GOT3 (cell line): ENCODE measurements at regions not wholly inside any gene's neighbourhood (a gene's known extent, or its start where the extent isn't known, plus 50 kb on each side); places are given as distances from the start of the nearest gene placed in this dataset.
"Not testable (repeated sequence)": the region's sequence is repeated elsewhere in the genome, so short reads cannot be mapped to it uniquely, and the experiment has no call there.

Source experiments
- DNase-seq: peaks from one replicate; lab custom pipeline; 2025; ENCODE audit warnings: mixed read lengths; lab: John Stamatoyannopoulos, UW

DNA sequence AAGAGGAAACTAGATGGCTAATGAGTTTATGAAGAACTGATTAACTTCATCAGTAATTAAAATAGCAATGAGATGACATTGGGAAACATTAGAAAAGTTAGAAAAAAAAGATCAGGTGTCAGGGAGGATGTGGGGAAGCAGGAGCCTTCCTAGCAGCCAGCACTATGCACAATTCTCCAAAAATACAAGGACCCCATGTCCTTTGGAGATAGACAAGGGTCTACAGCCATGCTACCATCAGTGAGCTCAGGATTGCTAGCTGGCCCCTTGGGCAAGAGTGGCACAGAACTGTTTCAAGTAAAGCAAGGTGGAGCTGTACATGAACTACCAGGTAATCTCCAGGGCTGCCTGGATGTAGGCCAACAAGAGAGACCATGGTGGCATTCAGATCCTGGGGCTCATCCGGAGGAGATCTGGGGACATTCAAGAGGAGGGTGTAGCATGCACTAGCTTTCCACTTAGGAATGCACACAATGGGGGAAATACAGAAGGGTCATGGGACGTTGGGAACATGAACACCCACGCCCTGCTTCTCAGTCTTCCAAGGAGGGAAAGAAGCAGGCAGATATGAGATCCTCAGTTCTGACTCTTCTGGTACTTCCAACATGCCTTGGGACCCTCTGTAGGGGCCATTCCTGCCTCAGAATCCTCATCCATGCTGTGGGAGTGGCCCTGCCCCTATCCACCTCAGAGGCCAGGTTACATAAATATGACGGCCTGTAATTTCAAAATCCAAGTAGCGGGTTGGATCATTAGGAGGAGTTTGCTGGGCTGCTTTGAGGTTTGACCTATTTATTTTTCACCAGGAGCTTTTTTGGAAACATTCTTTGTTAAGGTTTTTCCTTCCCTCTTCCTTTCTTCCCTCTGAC, 82.2 kb upstream of the HABP2 start:
- DNase-seq, result no peak

DNA sequence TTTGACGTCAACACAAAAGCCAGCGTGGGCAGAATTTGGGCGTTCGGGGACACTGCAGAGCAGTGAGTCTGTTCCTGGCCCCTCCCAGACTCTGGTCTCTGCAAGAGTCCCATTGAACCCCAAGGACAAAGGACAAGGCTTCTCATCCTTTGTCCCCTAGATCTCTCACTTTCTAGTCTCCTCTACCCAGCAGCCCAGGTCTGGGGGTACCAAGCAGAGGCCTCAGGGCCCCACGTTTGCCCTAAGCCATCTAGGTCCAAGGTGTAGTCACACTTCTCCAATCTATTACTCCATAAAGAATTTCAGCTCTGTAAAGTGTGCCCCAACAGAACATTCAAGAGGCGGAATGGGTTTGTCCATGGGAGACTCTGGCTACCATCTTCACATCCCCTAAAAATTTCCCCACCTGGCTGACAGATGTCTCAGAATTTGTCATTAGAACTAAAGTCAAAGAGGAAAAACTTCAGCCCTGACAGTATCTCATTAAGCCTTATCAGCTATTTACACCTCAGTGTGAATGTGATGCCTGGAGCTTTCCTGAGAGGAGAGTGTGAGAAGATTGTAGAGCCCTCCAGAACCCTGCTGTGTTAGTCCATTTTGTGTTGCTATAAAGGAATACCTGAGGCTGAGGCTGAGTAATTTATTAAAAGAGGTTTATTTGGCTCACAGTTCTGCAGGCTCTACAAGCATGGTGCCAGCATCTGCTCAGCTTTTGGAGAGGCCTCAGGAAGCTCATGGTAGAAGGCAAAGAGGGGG, 81.4 kb upstream of the HABP2 start:
- DNase-seq, result no peak

DNA sequence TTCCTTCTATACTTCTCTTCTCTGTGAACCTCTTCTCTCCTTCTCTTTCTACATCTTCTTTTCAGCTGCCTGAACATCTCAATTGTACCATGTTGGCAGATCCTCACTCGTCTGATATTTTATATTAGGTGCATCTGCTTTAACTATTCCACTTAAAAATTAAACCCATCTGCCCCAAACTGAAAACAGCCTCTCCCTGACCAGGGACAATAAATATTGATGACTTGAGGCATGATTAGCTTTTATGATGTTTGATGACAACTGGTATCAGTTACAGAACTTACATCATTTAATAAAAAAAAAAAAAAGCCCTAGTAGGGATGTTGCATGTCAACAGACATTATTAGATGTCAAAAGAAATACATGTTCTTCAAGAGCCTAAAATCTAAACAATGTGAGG, 79.8 kb upstream of the HABP2 start:
- no peak for DNase-seq

DNA sequence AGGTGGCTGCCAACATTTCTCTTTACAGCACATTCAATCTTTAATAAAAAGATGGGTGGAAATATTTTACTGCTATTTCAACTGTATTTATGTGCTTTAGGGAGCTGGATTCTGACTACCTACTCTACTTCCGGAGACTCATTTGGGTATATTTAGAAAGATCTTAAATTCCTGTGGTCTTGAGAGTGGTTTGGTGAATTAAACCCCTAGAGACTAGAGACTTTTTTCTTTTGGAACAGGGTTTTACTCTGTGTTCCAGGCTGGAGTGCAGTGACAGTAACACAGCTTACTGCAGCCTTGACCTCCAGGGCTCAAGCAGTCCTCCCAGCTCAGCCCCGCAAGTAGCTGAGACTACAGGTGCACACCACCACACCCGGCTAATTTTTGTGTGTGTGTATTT, 79.0 kb upstream of the HABP2 start:
- DNase-seq, result no peak

DNA sequence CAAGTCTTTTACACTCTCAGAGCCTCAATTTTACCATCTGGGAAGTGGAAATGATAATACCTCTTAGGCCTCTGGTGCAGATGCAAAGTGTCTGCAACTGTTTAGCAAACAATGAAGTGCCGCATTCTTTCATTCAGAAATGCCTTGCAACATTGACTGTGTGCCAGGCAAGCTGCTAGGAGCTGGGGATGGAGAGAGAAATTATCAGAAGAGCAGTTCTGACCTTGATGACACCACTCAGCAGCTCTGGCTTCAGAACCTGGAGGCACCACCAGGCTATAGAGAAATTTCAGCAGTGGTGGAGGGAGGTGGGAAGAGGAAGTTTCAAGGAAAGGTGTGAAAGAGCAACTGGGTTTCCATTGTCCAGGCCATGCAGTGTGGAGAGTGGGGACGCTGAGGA, 78.1 kb upstream of the HABP2 start:
- DNase-seq, result no peak

DNA sequence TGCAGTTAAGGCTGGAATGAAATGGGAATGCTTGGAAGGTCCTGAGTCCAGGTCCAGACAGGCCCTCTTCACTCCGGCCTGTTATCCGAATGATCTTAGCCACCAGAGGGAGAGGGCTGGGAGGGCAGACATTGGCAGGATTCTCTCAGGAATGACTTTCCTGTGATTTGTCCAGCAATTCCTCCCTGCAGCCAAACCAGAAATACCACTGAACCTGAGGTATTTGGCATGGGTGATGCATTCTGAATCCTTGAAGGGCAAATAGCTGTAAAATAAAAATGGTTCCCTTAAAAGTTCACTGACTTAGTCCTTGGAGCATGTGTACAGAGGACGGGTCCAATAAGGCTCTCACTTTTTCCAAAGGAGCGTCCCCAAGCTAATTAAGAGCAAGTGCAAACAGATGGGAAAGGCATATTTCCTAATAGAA, 77.5 kb upstream of the HABP2 start:
- DNase-seq, result no peak

DNA sequence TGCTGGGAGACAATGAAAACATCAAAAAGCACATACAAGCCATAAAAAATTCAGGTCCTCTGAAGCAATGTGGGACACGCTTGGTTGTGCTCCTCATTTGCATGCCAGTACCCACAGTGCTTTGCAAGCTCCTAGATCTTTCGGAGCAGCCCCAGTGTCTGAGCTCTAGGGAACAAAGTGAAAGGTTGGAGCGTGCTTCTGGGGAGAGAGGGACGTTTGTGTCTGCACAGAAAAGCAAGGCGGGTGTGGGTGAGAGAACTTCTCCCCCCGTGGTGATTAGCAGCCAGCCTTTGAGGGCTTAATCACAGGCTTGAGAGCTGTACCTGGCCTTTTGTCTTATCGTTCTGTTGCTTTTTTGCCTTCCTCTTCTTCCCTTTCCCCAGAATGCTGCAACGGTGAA, 76.7 kb upstream of the HABP2 start:
- DNase-seq, result no peak

DNA sequence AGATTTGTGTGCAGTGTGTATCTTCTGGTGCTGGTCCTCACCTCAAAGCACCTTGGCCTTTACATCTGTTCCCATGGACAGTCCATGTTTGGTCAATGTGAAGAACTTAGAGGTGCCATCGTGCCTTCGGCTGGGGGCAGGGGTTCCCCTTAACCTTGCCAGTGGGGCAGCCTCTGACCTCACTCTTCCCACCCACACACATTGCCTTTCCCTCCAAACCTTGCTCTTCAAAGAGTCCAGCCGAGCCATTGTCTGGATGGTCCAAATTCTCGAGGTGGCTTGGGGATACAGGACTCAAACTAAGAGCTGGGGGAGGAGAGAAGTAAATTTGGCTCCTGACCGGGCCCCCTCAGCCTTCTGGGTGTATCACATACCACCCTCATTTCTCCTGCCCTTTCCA, 76.2 kb upstream of the HABP2 start:
- DNase-seq, result no peak

DNA sequence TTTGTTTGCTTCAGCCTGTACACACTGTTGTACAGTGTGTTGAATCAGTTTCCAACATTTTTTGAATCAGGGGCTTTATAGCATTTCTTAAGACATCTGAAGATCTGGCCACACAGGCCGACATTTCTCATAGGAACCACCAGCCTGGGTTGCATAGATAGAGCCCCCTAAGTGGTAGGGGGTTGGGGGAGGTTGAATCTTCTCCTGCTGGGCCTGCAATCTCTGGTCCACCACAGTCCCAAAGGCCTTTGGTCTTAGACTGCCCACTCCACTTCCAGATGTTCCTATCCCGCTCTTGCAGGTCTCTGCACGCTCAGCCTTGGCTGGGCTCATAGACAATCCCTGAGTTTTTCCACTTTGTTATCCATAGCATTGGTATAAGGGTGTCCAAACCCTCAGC, 75.4 kb upstream of the HABP2 start:
- DNase-seq, result no peak

DNA sequence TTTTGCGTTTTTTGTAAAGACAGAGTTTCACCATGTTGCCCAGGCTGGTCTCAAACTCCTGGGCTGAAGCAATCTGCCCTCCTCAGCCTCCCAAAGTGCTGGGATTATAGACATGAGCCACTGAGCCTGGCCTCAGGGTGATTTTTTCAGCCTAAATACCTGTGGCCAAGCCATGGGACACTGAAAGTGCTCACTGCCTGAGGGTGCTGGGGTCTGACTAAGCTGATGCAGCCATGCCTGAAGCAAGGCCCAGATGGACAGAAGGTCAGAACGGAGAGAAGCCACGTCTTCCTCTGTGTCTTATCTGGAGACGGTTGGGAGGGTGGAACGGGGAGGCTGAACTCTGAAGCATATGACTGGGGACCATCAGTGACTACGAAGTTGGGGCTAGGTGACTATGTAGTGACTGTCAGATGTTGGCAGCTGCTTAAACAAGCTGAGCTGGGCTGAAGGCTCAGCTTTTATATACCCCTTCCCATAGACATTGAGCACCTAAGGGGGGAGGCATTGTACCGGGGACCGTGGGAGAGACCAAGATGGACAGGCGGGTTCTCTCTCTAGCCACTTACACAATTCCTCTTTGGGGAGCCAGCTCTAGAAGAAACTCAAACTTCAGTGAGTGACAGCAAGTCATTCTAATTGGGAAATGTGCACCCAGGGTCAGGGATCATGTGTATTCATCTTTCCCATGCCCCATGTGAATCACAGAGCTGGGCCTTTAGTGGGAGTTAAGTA, 73.3 kb upstream of the HABP2 start:
- no peak for DNase-seq

DNA sequence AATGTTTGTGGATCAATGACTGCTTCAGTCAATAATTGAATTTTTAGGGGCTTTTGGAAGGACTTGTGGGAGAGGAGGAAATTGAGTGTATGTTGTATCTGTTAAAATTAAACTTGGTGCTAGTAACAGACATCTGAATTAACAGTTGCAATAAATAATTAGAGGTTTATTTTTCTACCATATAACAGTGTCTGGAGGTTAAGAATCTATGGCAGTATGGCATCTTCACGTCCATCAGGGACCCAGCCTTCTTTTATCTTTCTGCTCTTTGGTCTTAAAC, 72.8 kb upstream of the HABP2 start:
- no peak for DNase-seq

DNA sequence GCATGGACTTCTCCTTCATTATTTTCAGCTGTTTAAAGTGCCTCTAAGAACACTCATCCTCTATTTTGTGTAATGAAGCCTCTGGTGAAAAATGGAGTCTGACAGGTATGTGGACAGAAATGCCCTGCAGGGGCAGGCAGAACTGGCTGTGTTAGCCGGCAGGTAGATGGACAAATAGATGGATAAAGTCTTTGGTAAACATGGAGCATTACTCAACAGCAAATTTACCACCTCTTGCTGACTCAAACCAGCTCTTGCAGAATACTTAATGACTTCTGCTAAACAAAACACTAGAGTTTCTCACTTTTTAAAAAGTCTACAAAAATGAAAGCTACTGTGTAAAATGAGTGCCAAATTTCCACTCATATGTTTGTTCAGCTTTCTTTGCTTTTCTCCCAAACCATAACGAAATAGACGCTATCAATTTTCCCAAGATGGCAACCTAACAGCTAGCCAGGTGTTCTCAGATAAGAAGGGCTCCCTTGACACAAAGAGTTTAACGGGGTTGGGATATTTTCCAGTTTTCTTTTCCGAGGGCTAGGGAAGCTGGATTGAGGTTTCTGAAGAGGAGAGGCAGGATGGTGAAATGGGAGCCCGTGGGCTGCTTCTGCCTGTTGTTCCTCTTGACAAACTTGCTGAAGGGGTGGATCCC, 71.9 kb upstream of the HABP2 start:
- DNase-seq, result no peak

DNA sequence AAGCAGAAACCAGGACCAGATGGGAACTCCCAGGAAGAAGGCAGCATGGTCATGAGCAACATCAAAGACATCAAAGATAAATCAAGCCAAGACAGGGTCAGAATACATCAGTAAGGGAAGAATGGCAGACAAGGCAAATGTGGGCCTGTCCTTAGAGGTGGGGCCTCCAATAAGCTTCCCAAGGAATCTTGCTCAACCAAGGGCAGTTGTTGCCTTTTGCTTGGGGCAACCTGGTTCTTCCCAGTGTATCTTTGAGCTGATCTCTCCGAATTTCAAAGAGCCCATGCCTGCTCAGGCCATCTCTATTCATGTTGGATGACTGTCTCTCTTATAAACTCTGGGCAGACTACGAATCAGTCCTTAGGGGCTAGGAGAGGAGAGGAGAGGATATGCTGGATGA, 68.4 kb upstream of the HABP2 start:
- DNase-seq, result no peak

DNA sequence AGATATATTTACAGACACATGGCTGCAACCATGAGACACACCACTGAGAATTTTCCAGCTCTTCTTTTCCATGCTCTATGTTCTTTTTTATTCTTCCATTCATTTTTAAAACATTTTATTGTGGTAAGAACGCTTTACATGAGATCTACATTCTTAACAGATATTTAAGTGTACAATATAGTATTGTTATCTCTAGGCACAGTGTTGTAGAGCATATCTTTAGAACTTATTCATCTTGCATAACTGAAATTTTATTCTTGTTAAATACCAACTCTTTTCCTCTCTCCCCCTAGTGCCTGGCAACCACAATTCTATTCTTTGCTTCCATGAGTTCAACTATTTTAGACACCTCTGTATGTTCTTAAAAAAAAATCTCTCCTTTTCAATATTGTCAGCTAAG, 67.1 kb upstream of the HABP2 start:
- DNase-seq, result no peak

DNA sequence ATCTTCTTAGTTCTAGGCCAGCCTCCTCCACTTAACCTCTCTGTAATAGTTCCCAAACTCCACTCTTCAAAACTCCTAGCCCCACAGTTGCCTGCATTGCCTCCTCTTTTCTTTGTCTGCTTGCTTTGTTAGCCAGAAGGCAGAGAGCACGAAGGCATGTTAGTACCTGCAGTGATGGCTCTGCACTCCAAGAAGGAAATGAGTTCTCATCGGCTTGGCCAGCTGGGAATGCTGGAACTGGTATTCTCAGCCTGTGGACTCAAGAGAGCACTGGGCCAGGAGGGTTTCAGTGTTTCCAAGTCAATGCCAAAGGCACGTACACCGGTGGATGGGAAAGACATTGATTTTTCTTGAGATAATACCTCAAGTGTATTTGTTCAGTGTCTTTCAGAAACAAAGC, 66.3 kb upstream of the HABP2 start:
- no peak for DNase-seq

DNA sequence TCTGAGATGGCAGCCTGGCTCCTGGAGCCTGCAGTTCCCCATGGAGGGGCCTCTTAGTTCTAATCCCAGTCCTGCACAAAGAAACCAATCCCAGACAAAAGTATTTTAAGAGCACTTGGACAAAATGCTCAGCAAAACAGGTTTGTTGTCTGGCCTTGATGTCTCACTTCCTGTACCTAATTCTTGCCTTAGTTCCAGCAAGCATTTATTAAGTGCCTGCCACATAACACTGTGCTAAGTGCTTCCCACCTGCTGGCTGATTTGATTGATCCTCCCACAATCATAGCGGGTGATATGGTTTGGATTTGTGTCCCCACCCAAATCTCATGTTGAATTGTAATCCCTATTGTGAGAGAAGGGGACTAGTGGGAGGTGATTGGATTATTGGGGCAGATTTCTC, 65.7 kb upstream of the HABP2 start:
- no peak for DNase-seq

DNA sequence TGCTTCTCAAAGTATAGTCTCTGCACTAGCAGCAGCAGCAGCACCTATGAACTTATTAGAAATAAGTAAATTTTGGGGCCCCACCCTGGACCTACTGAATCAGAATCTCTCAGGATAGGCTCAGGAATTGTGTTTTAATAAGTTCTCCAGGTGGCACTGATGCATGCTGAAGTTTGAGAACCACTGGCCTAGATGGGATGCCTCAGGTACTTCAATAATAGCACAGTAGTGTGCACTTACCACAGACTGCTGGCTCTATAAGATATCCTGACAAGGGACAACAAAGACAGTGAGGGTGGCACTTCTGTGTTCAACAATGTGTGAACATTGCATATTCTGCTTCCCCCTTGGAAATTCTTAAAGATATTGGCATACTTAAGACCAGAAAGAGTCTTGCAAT, 64.7 kb upstream of the HABP2 start:
- DNase-seq, result no peak

DNA sequence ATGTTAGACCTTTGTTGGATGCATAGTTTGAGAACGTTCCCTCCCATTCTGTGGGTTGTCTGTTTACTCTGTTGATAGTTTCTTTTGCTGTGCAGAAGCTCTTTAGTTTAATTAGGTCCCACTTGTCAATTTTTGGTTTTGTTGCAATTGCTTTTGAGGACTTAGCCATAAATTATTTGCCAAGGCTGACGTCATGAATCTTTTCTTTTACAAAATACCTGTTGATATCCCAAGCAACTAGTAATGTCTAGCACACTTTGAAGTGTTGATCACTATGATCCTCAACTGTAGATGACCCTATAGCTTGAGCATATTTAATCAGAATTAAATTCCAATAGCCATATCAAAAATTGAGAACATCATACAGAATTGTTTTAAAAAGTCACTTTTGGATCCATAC, 63.3 kb upstream of the HABP2 start:
- not testable (repeated sequence) for DNase-seq

DNA sequence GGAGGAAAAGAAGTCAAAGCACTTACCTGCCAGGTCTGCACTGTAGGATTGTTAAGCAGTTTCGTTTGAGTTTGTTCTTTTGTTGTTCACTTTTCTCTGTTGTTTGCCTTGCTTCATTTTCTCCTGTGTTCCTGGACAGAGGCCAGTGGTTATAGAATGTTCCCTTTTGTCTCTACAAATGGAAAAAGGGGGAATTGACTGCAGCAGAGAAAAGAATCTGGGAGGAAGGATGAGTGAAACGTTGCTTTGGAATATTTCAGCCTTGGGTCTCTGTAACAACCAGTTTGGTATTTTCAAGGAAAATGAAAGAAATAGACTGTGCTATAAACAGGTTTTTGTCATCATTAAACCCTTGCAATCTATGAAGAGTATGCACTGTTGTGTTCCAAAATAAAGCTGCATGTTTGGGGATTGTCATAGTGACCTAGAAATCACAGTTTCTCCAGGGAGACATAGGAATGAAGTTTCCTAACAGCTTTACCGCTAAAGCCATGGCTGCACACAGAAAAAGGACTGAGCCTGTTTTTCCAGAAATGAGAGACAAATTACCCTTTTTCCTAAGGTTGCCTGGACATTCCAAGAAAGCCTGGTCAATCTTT, 60.8 kb upstream of the HABP2 start:
- no peak for DNase-seq

DNA sequence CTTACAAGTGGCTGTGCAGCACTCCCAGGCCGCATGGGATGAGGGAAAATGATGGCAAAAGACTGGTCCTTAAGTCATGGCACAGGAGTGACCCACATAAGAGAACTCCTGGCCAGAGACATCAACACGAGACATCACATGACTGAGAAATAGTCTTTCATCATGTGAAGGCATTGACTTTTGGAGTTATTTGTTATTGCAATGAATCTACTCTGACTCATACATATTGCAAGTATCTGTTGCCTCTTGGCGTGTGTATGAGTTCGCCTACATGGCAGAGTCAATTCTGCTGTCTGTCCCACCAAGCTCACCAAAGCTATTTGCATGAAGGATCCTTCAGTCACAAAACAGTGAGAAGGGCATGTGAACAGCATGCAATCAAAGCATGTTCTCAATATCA, 59.7 kb upstream of the HABP2 start:
- DNase-seq, result no peak

DNA sequence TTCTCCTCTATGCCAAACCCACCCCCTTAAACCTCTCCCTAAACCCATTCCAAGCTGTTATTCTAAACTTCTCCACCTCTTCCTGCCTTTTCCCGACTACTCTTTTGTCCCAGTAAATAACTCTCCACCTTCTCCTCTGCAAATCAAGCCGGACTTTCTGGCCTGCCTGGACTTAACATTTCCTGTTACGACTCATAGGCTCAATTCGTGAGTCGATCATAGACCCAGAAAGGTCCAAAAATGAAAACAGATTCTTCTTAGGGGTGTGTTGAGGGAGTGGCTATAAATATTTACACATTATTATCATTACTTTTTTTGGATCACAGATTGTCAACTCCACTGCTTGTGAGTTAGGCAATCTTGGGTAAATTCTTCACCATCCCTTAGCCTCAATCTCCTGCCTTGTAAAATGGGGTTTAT, 59.0 kb upstream of the HABP2 start:
- no peak for DNase-seq

DNA sequence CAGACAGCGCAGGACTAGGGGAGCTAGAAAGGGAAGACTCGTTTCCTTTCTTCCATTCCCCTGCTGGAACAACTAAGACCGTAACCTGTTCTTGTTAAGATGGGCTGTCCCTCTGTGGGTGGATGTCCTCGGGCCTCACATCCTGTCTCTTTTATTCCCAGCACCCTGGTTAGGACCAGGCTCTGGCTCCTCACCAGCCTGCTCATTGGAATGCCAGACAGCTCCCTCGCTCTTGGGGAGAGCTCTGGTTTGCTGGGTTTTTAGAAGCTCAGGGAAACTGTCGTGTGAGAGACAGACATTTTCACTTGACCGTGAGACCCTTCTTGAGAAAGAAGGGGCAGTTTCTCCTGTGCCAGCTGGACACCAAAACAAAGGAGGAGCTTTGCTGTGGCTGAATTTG, 58.1 kb upstream of the HABP2 start:
- DNase-seq, result no peak
